GM19468 (cell line): ENCODE measurements at regions not wholly inside any gene's neighbourhood (a gene's known extent, or its start where the extent isn't known, plus 50 kb on each side); places are given as distances from the start of the nearest gene placed in this dataset.
"Not testable (repeated sequence)": the region's sequence is repeated elsewhere in the genome, so short reads cannot be mapped to it uniquely, and the experiment has no call there.

Experiments used
- ATAC-seq: cut with Tn5 transposase; IDR thresholded peaks from one replicate; pipeline ENCODE4 v1.9.1; 2021; ENCODE audit warnings: mild to moderate bottlenecking, moderate library complexity, moderate number of reproducible peaks; ENCODE audit not compliant: unreplicated experiment; ENCODE audit errors: extremely low read depth

- ATAC-seq, result no peak
Measured at GRCh38 chr4:154164931-154165839, 326.4 kb downstream of the DCHS2 start.

GRCh38 chr4:154160519-154161301, 330.9 kb downstream of the DCHS2 start:
- no peak for ATAC-seq

GRCh38 chr4:154158361-154159155, 333.0 kb downstream of the DCHS2 start:
- no peak for ATAC-seq

GRCh38 chr4:154152546-154152945, 339.1 kb downstream of the DCHS2 start:
- no peak for ATAC-seq

GRCh38 chr4:154149236-154149635, 342.4 kb downstream of the DCHS2 start:
- ATAC-seq, result not testable (repeated sequence)

- no peak for ATAC-seq
Measured at GRCh38 chr4:154143720-154144119, 347.9 kb downstream of the DCHS2 start.

GRCh38 chr4:154142664-154143063, 348.9 kb downstream of the DCHS2 start:
- no peak for ATAC-seq

GRCh38 chr4:154140869-154141268, 350.7 kb downstream of the DCHS2 start:
- no peak for ATAC-seq

- ATAC-seq, result no peak
Measured at GRCh38 chr4:154137320-154137905, 348.5 kb upstream of the SFRP2 start.

GRCh38 chr4:154135576-154135975, 346.7 kb upstream of the SFRP2 start:
- ATAC-seq, result no peak

GRCh38 chr4:154132406-154132805, 343.5 kb upstream of the SFRP2 start:
- ATAC-seq, result no peak

GRCh38 chr4:154126276-154126675, 337.4 kb upstream of the SFRP2 start:
- ATAC-seq, result no peak

GRCh38 chr4:154125340-154125739, 336.5 kb upstream of the SFRP2 start:
- ATAC-seq, result no peak

GRCh38 chr4:154124539-154125255, 335.8 kb upstream of the SFRP2 start:
- no peak for ATAC-seq

GRCh38 chr4:154123897-154124296, 335.0 kb upstream of the SFRP2 start:
- no peak for ATAC-seq

GRCh38 chr4:154120690-154121345, 331.9 kb upstream of the SFRP2 start:
- no peak for ATAC-seq

- ATAC-seq, result no peak
Measured at GRCh38 chr4:154120006-154120676, 331.3 kb upstream of the SFRP2 start.

GRCh38 chr4:154119317-154119716, 330.4 kb upstream of the SFRP2 start:
- no peak for ATAC-seq
